GM21529 (cell line): ENCODE measurements at regions not wholly inside any gene's neighbourhood (a gene's known extent, or its start where the extent isn't known, plus 50 kb on each side); places are given as distances from the start of the nearest gene placed in this dataset.
"Not testable (repeated sequence)": the region's sequence is repeated elsewhere in the genome, so short reads cannot be mapped to it uniquely, and the experiment has no call there.

Experiments
- ATAC-seq: cut with Tn5 transposase; IDR thresholded peaks from one replicate; pipeline ENCODE4 v1.9.1; 2021; ENCODE audit not compliant: unreplicated experiment

DNA sequence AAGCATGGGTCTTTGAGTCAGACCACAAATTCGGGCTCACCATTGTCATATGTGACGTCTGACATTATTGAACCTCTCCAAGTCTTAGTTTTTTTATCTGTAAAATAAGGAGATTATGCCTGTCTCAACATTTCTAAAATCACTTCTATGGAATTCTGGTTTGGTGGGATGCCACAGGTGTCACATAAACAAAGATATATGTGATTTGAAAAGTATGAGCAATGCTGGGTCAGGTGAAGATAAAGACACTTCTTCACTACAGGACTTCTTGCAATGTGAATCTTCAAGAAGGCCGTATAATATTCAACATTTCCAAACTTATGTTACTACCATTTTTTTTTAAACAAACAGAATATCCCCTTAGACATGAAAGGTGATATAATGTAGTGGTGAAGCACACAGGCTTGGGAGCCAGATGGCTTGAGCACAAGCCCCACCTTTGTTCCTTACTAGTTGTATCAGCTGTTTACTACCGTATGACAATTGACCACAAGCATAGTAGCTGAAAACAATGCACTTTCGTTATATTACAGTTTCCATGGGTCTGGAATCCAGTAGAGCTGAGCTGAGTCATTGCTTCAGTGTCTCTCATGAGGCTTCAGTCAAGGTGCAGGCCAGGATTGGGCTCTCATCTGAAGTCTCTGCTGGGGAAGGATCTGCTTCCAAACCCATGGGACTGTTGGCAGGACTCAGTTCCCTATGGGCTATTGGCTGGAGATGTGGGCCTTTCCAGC is 87.7 kb downstream of the UTP18 start:
- no peak for ATAC-seq

DNA sequence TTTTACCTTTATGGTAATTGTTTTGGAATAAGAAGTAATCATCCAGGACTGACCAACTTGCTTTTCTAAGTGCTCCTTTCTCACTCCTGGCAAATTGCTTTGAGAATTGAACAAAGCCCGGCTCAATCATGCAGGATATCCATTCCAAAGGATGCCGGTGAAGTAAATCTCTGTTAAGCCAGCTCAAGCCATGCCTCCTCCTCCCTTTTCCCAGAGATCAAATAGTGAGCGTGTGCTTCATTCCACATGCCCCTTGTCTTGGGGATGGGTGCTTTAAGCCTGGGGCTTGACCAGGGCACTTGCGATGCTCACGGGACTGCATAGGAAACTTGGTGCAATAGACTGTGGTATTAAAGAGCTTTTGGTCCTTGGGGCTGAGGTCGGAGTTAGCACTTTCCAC is 90.7 kb downstream of the UTP18 start:
- no peak for ATAC-seq

DNA sequence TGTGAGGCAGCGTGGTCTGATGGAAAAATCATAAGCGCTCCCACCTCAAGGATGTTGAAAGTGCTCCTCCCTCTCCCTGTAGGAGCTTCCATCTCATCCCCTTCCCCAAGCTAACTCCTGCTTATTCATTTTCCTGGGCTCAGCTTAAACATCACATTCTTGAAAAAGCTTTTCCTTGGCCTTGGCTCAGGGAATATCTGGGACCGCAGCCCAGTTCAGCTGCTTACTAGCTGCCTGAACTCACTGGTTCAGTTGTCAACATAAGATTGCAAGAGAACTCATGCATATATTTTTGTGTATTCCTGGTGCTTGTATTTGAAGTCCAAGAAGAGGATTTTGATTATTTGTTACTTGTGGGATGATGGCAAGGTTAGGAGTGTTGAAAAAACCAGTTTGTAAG is 91.5 kb downstream of the UTP18 start:
- ATAC-seq, result no peak

DNA sequence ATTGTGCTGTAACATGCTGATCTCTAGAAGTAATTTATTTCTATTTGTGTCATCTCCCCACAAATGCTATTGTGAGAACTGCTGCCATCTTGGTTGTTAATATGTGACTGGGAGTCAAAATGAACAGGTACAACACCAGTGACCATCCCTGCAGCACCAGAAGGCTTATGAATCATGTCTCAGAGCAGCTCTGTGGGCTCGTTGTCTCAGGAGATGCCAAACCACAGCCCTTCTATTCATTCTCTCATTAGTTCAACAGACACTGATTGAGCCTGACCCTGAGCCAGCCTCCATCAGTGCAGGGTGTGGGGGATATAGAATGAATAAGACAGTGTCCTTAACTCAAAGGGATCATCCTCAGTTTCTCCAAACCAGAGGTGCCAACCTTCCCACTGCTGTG is 92.5 kb downstream of the UTP18 start:
- ATAC-seq, result no peak

DNA sequence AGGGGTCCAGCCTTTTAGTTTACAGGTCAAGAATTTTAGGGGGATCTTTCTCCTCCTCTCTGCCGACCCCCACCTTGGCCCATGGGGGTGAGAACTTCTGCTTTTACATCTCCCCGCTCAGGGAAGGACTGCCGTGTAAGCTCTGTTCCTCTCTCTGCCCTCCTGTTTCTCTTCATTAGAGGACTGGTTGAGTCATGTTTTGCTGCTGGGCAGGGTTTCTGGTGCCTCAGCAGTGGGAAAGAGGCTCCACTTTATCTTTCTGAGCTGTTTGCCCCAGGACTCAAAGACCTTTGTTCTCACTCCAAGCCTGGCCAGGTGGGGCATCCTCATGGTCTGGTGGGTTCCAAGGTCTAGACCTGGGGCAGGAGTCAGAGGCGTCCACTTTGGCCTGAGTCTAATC is 93.0 kb downstream of the UTP18 start:
- no peak for ATAC-seq

DNA sequence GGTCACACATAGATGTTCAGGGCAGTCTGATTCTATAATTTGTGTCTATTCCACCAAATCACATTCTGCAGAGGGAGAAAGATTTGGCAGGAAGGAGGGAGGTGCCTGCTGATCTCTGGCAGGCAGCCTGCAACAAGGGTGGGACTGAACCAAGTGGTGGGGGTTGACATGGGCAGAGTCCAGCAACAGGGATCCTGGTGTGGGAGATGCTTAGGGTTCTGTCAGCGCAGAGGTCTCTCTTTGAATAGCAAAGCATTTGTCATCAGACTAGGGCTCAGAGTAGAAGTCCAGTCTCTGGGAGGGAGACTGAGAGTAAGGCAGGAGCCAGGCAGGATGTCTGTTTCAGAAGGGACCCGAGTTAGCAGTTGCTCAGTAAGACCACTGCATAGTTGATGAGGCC is 94.6 kb downstream of the UTP18 start:
- no peak for ATAC-seq

DNA sequence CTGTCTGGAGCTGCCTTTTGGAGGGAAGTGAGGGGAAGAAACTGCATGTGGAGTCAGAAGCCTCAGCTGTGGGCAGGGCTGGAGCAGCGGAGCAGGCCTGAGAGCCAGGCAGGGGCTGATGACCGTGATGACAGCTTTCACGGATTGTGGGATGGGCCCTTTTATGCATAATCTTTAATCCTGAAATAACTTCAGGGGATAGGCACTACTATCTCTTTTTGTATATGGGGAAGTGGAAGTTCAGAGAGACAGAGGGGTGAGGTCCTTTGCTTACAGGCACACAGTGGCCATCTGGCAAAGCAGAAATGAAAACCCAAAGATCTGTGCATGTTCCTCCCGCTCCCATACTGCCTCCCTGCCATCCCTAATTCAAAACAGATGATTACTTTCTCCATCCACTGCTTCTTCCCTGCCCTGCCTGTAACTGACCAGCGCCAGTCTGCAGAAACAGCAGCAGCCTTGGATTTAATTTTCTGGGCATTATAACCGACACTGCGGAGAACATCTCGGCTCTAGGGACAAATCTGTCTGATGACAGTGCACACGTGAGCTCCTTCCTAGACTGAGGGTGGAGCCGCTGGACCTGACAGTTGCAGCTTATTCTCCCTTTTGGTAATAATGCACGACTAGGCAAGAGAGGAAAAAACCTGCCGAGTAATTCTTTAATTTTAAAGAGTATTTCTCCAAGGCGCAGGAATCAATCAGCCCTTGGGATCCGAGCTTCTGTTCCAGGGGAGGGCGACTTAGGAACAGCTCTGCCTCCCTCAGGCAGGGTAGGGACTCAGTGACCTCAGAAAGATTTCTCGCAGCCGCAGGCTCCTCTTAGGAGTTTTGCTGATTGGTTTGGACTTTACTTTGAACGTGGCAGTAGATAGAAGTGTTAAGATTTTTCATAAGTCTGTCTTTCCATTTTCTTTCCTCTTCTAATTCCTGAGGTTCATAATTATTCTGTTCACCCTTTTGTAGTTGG is 95.4 kb downstream of the UTP18 start:
- no peak for ATAC-seq

DNA sequence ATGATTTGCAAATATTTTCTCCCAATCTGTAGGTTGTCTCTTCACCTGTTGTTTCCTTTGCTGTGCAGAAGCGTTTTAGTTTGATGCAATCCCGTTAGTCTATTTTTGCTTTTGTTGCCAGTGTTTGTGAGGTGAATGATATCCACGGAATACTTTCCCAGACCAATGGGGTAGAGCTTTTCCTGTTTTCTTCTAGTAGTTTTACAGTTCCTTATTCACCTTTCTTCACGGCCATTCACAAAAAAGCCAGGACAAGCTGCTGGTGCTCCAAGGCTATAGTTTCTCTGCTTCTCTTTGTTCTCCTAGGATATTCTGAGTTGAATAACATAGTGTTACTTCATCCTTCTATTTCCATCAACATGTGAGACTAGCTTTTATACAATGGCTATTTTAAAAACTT is 98.7 kb downstream of the UTP18 start:
- ATAC-seq, result no peak

DNA sequence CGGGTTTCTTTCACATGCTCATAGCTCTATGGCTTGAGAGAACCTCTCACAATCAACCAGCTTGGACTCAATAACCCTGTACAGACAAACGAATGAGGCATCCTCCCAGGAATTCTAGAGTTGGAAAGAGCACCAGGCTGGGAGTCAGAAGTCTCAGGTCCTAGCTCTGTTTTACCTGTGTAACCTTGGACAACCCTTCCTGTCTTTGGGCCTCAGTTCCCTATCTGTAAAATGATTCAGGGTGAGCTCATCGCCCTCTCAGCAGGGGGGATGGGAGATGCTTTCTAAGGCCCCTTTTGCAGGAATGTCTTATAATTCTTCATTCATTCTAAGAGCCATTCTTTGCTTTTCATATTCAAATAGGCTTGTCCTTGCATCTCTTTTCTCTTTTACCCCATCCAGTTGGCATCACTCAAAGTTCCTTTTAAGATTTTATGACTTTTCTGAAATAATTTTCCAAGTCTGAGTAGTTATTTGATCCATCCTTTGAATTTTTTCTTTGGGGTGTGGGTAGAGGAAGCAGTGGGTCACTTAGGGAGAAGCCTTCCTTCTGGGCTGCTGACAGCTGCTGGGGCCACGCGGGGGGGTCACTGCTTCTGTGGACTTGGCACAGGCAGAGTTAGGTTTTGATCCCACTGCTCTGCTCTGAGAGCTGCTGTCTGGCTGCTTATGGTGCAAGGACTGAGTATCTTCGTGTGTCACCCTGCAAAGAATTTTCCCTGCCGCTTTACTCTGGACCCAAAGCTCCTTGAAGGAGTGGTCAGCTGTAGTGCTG is 102.7 kb downstream of the UTP18 start:
- ATAC-seq, result no peak

DNA sequence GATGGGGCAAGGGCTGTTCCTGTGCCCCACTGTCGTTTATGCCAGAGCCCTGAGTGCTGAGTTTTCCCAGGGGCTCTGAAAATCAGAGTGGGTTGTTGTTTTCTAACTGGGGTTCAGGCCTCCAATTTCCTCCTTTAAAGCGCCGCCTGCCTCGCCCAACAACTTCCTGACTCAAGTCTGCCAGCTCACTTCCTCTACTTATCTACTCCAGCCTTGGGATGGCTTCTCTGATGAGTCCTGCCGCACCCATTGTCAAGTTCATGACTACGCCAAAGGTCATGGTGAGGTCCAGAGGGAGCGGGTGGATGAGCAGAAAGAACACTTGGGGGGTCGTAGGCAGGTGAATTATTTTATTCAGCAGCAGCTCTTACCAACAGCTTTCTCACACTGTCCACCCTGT is 104.7 kb downstream of the UTP18 start:
- no peak for ATAC-seq

DNA sequence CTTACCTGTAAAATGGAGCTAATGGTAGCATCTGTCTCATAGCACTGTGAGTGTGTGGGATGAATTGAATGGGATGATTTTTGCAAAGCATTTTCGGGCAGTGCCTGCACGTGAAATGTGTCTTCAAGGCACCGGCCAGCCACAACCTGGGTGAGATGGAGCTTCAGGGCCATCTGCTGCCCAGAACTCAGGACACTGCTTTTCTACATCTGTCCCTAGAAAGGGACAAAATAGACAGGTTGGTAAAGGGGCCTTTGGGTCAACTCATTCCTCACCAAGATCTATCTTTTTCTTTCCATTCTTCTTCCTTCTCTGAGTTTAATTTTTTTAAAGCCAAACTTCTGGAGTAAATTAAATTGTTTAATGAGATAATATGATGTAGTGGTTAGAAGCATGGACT is 106.5 kb downstream of the UTP18 start:
- ATAC-seq, result no peak

DNA sequence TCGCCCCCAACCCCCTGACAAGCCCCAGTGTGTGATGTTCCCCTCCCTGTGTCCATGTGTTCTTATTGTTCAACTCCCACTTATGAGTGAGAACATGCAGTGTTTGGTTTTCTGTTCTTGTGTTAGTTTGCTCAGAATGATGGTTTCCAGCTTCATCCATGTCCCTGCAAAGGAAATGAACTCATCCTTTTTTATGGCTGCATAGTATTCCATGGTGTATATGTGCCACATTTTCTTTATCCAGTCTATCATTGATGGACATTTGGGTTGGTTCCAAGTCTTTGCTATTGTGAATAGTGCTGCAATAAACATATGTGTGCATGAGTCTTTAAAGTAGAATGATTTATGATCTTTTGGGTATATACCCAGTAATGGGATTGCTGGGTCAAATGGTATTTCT is 107.5 kb downstream of the UTP18 start:
- ATAC-seq, result not testable (repeated sequence)

DNA sequence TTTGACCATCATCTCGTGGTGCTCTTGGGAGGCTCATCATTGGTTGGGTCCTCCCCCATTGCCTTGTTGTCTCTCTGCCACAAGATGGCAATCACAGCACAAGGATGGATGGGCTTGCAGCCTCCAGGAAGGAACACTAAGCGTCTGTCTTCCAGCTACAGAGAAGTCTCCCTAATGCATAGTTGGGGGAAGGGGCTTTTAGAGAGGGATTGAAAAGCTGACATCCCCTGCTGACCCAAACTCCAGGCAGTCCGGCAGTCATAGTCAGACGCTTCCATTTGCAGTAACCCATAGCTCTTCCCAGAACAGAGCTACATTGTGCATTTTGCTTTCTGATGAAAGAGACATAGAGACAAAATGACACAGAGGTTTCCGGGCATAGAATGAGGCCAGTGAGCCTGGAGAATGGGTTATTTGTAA is 111.4 kb downstream of the UTP18 start:
- no peak for ATAC-seq

DNA sequence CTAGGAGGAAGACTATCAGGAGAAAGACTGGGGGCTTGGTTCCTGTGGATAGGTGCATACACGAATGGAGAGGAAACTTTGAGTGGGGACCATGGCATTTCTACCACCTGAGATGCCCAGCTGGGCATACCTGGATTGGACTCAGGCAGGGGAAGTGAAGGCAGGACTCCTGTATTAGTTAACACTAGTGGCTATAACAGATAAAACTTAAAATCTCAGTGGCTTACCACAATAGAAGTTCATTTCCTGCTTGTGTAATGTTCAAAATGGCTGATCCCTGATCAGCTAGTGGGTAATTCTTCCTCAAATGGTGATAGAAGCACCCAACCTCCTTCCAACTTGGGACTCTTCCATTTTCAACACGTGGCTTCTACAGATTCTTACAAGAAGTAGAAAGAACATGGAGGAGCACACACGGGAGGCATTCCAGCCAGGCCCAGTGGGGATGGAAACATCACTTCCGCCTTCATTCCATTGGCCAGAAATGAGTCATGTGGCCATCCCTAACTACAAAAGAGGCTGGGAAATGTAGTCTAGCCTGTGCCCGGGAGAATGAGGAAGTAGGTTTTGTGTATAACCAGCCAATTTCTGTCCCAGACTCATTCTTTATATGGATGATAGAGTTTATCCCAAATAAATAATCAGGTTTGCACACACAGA is 112.1 kb downstream of the UTP18 start:
- ATAC-seq, result peak; percentile 95

DNA sequence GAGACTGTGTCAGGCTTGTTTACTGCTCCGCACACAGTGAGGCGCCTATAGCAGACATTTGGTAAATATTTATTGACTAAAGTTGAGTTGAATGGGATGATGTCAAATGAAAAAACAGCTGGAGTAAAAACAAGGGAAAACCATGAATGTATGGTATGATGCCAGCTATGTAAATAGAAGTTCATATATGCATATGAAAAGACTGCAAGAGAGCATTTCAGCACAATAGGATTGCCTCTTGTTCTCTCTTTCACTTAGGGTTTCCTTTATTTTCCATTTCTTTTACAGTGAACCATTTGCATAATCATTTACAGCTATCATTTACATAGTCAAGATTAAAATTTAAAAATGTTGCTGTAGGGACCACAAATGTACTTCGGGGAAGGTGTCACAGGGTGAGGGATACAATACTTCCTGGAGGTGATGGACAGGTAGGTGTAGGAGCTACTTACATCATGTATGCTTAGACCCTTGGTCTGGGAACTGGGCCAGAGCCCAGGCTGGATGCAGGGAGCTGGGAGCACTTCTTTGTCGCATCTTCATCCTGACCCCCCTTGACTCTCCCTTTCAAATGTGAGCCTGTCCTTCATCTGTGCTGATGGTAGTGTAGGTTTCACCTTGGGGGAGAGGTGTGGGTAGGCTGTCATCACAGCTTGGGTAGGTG is 113.3 kb downstream of the UTP18 start:
- ATAC-seq, result no peak

DNA sequence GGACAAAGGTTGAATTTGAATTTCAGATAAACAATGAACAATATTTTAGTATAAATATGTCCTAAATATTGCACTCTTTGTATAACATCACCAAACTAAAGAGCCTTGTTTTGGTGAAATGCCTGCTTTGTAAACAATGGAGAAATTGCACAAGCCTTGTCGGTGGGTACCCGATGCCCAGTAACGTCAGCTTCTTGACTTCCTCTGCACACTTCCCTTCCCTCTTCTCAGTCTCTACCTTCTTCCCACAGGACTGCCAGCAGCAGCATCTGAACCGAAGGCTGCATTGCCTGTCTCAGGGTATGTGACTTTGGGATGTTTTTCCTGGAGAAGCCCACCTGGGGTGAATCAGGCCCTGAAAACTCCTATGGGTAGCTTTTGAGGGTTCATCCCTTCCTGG is 113.9 kb downstream of the UTP18 start:
- no peak for ATAC-seq

DNA sequence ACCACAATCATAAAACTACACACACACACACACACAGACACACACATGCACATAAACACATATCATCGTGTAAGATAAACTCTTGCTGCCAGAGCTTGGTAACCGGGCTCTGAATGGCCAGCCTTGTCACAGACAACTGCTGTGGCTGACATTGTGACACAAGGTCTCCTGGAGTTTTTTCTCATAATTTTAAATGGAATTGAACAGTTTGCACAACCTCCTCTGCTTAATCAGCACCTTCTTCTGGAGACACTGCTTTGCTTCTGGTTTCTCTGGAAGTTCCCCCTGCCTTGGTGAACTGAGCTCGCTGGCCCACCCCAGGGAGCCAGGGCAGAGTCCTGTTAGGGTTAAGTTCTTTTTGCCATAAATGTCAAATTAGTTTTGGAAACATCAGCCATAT is 115.4 kb downstream of the UTP18 start:
- ATAC-seq, result no peak

DNA sequence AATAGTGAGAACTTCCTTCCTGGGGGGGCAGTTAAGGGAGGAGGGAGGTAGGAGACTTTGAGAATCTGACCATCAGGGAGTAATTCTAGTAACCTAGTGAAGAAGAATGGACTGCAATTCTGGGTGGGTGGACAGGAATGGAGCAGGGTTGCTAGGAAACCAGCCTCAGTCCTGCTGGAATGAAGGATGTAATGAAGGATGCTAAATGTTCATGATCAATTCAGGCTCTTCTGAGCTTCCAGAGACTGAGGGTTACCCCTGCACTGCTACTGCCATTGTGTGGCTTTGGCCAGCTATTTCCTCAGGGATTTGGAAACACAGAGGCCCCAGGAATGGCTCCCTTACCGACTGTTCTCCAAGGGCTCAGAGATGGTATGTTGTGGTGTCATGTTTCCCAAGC is 116.4 kb downstream of the UTP18 start:
- no peak for ATAC-seq

DNA sequence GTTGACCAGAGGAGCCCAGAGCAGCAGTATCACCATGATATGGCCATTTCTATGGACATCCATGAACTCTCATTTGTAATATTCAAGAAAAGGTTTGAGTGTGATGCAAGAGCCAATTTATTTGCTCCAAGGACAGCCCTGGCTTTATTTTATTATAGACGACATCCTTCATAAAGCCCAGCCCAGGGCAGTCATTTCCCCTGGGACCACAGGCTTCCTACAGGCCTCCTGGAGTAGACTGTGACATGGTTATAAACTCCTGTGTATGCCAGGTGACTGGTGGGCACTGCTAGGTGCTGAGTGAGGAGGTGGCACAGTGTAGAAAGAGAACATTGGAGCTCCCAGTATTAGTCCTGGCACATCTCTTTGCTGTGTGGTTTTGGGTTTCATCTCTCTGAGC is 120.9 kb downstream of the UTP18 start:
- ATAC-seq, result no peak

DNA sequence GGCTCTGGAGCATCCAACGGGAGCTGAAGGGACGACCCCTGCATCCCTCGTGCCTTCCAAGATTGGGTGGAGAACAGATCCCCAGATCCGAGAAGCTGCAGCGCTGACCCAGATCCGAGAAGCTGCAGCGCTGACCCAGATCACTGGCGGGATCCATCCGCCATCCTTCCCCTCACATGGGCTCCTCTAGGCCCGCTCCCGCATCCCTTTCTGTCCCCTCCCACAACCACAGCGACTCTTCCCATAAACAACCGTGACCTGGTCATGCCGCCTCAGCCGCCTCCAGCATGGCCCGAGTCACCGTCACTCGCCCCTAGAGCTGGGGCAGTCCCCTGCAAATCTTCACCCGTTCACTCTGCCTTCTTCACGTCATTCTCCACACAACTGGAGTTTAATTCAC is 124.9 kb downstream of the UTP18 start:
- ATAC-seq, result no peak
